GM12878 (cell line): ENCODE measurements at regions not wholly inside any gene's neighbourhood (a gene's known extent, or its start where the extent isn't known, plus 50 kb on each side); places are given as distances from the start of the nearest gene placed in this dataset.

ENCODE experiments used
- ATAC-seq: fragments of 200-7000 bp; cut with Tn5 transposase; 3 replicates; pipeline ENCODE4 v1.9.1; 2020; ENCODE audit warnings: mild to moderate bottlenecking, moderate library complexity
- BruUV-seq: library from RNA; stranded (reverse); fragments of 400-500 nt; replicated peaks from 2 replicates; lab custom pipeline; 2021; lab: Mats Ljungman, UMichigan
- CTCF ChIA-PET: fragments of 300-600 bp; sonication (Branson Sonifier 250); formaldehyde crosslinking; extraction: SDS; loops from one replicate; lab custom pipeline; 2021; ENCODE audit warnings: inconsistent platforms; lab: Yijun Ruan, JAX
- POLR2A ChIA-PET: fragments of 350-600 bp; formaldehyde crosslinking; extraction: SDS; loops from one replicate; lab custom pipeline; 2021; ENCODE audit warnings: inconsistent platforms; lab: Charles Lee
- RAD21 ChIA-PET: fragments of 300-600 bp; sonication (Branson Sonifier 250); formaldehyde crosslinking; loops from one replicate; lab custom pipeline; 2023; ENCODE audit warnings: antibody characterized with exemption; ENCODE audit not compliant: unreplicated experiment; lab: Charles Lee
- SMC1A ChIA-PET: fragments of 300-600 bp; sonication (Branson Sonifier 250); formaldehyde crosslinking; loops from one replicate; lab custom pipeline; 2023; ENCODE audit not compliant: unreplicated experiment, uncharacterized antibody; lab: Charles Lee
- DNase-seq: peaks from one replicate; pipeline ENCODE4 v3.0.0-alpha.2; 2011; ENCODE audit warnings: low read depth, low spot score
- FAIRE-seq: peaks from 3 replicates; lab custom pipeline; 2011; peaks lifted over from hg19 to GRCh38; lab: Jason Lieb, UNC
- H2AFZ ChIP-seq: 2 replicates; pipeline ENCODE4 v1.6.0; 2011; ENCODE audit warnings: low read depth, low read length, control low read depth; ENCODE audit not compliant: control insufficient read depth
- H3K27ac ChIP-seq: 2 replicates; pipeline ENCODE4 v1.5.1; 2011; ENCODE audit warnings: control low read depth; ENCODE audit not compliant: control insufficient read depth, insufficient read depth
- H3K27me3 ChIP-seq, 2 experiments: replicated peaks in 1 of 2; 2 replicates each; pipeline versions ENCODE4 v1.6.0 to v1.6.1; 2011; ENCODE audit warnings: low read length in 1 of 2; ENCODE audit not compliant: control insufficient read depth in 2 of 2, insufficient read depth in 2 of 2
- H3K36me3 ChIP-seq, 2 experiments: 2 replicates each; pipeline ENCODE4 v1.5.1; 2011; ENCODE audit warnings: low read length in 1 of 2; ENCODE audit not compliant: control insufficient read depth in 2 of 2, insufficient read depth in 2 of 2
- H3K4me1 ChIP-seq: 2 replicates; pipeline ENCODE4 v1.6.1; 2011; ENCODE audit warnings: mild to moderate bottlenecking, low read length, moderate library complexity, mixed read lengths; ENCODE audit not compliant: control insufficient read depth, insufficient read depth
- H3K4me2 ChIP-seq: 2 replicates; pipeline ENCODE4 v1.6.0; 2011; ENCODE audit warnings: control low read depth; ENCODE audit not compliant: control insufficient read depth, insufficient read depth
- H3K4me3 ChIP-seq: fragments of 200-600 bp; sonication (generic); 2 replicates; pipeline ENCODE4 v1.5.1; 2016
- H3K79me2 ChIP-seq: 2 replicates; pipeline ENCODE4 v1.6.0; 2011; ENCODE audit warnings: low read length; ENCODE audit not compliant: control insufficient read depth, insufficient read depth
- H3K9ac ChIP-seq: 2 replicates; pipeline ENCODE4 v1.8.0; 2011; ENCODE audit warnings: low read length, control low read depth, mixed read lengths; ENCODE audit not compliant: control insufficient read depth, insufficient read depth
- H3K9me3 ChIP-seq: replicated peaks from 3 replicates; pipeline ENCODE4 v1.5.1; 2011; ENCODE audit warnings: mild to moderate bottlenecking, low read length; ENCODE audit not compliant: control insufficient read depth, insufficient read depth
- H4K20me1 ChIP-seq: 2 replicates; pipeline ENCODE4 v1.6.0; 2011; ENCODE audit not compliant: control insufficient read depth, insufficient read depth
- BMI1 ChIP-seq: fragments of 450-650 bp; IDR thresholded peaks from 2 replicates; pipeline ENCODE4 v1.6.1; 2016; ENCODE audit warnings: mild to moderate bottlenecking, moderate library complexity, borderline replicate concordance
- CBFB ChIP-seq: IDR thresholded peaks from 2 replicates; pipeline ENCODE4 v1.6.1; 2016; ENCODE audit warnings: antibody characterized with exemption, low read depth
- CTCF ChIP-seq, 3 experiments: IDR thresholded peaks in 2 of 3; conservative IDR thresholded peaks in 1 of 3; 2 replicates each; pipeline ENCODE4 v1.5.1; 2011; ENCODE audit warnings: low read depth in 3 of 3, low read length in 3 of 3, mild to moderate bottlenecking in 3 of 3, control low read depth in 2 of 3, moderate library complexity in 2 of 3, inconsistent platforms in 1 of 3, mixed read lengths in 1 of 3; ENCODE audit not compliant: control insufficient read depth in 2 of 3, insufficient read depth in 1 of 3; ENCODE audit errors: extremely low read depth in 1 of 3
- DPF2 ChIP-seq: fragments of 450-650 bp; IDR thresholded peaks from 2 replicates; pipeline ENCODE4 v1.6.1; 2017; ENCODE audit warnings: mild to moderate bottlenecking
- GATAD2B ChIP-seq: fragments of 450-650 bp; conservative IDR thresholded peaks from 2 replicates; pipeline ENCODE4 v1.6.1; 2017; ENCODE audit warnings: low read depth, mild to moderate bottlenecking, moderate library complexity
- JUNB ChIP-seq: IDR thresholded peaks from 2 replicates; pipeline ENCODE4 v1.6.1; 2016; ENCODE audit warnings: antibody characterized with exemption, mild to moderate bottlenecking
- MTA2 ChIP-seq: fragments of 450-650 bp; IDR thresholded peaks from 2 replicates; pipeline ENCODE4 v1.6.1; 2016; ENCODE audit warnings: low read depth, mild to moderate bottlenecking, moderate library complexity
- MTA3 ChIP-seq: IDR thresholded peaks from 2 replicates; pipeline ENCODE4 v1.6.1; 2012; ENCODE audit warnings: low read length, inconsistent platforms, borderline replicate concordance
- NFXL1 ChIP-seq: fragments of 450-650 bp; IDR thresholded peaks from 2 replicates; pipeline ENCODE4 v1.6.1; 2017; ENCODE audit warnings: antibody characterized with exemption, mild to moderate bottlenecking, borderline replicate concordance
- RCOR1 ChIP-seq: conservative IDR thresholded peaks from 2 replicates; pipeline ENCODE4 v1.6.1; 2012; ENCODE audit warnings: low read depth, low read length, improper control_type of control experiment
- SIN3A ChIP-seq: IDR thresholded peaks from 2 replicates; pipeline ENCODE4 v1.6.1; 2012; ENCODE audit warnings: low read depth, low read length, improper control_type of control experiment
- SMAD5 ChIP-seq: IDR thresholded peaks from 2 replicates; pipeline ENCODE4 v1.6.1; 2016; ENCODE audit warnings: antibody characterized with exemption, low read depth
- SP1 ChIP-seq: IDR thresholded peaks from one replicate; pipeline ENCODE4 v1.6.1; 2011; ENCODE audit warnings: low read depth, low read length
- TBL1XR1 ChIP-seq: IDR thresholded peaks from 2 replicates; pipeline ENCODE4 v1.6.1; 2012; ENCODE audit warnings: low read depth, low read length, improper control_type of control experiment
- ZBTB11 ChIP-seq: fragments of 450-650 bp; formaldehyde crosslinking; IDR thresholded peaks from 2 replicates; pipeline ENCODE4 v1.5.0; 2022; ENCODE audit warnings: mild to moderate bottlenecking, missing genetic modification characterization
- ZBTB40 ChIP-seq: fragments of 450-650 bp; IDR thresholded peaks from 2 replicates; pipeline ENCODE4 v1.6.1; 2016; ENCODE audit warnings: mild to moderate bottlenecking, moderate library complexity, borderline replicate concordance
- ZNF274 ChIP-seq: IDR thresholded peaks from one replicate; pipeline ENCODE4 v1.8.0; 2011; ENCODE audit not compliant: insufficient read length, insufficient read depth
- WGBS: methylation state at CpG from one replicate; pipeline ENCODE4 v1.1.6; 2016; ENCODE audit warnings: low lambda C conversion rate; ENCODE audit not compliant: insufficient replicate concordance, insufficient coverage; ENCODE audit errors: missing lambda C conversion rate; 5-methylcytosine and 5-hydroxymethylcytosine counted together
- in situ Hi-C: fragments of 300-500 bp; cut with MboI; formaldehyde crosslinking; loops from 9 replicates; pipeline ENCODE4 v1.14.3; 2018; ENCODE audit warnings: mixed read lengths
- intact Hi-C: fragments of 100-400 bp; cut with micrococcal nuclease; formaldehyde crosslinking; loops from one replicate; pipeline ENCODE4 v1.14.2; 2022; ENCODE audit not compliant: unreplicated experiment

- ChIA-PET CTCF (no interaction called here), POLR2A (no interaction called here), RAD21 (no interaction called here), SMC1A (no interaction called here)
- Histone ChIP-seq H3K9ac (no peak overlapping the region), H2AFZ (no peak overlapping the region), H3K4me3 (no peak overlapping the region), H3K27ac (no peak overlapping the region), H3K79me2 (no peaks in the 10 kb centered on the region), H3K36me3 (no peaks in the 10 kb centered on the region), H4K20me1 (no peaks in the 10 kb centered on the region), H3K4me2 (no peak overlapping the region), H3K9me3 (no peaks in the 10 kb centered on the region; the same call in 1 of the 3 replicates), H3K27me3 (no peaks in the 10 kb centered on the region), H3K4me1 (no peaks in the 10 kb centered on the region)
- in situ Hi-C loops, result no loop called here
- ATAC-seq (peak; percentile 54), FAIRE-seq (no peak), DNase-seq (no peak)
- 0% methylated on average over 1 of the region's 1 CpG for WGBS
- no TSS peak for BruUV-seq
- intact Hi-C loops, result no loop called here
- TF ChIP-seq CTCF (IDR thresholded peaks at IDR 0.05 in 2 of 3, conservative IDR thresholded peaks at IDR 0.05 in 1 of 3; ENCODE audit: control insufficient read depth in 2 of 3, extremely low read depth in 1 of 3, insufficient read depth in 1 of 3, low read depth in 3 of 3, low read length in 3 of 3) (no peak), RCOR1 (no peak), JUNB (no peak), DPF2 (no peak), GATAD2B (no peak), NFXL1 (no peak), MTA3 (no peak), ZNF274 (no peak), CBFB (no peak), SIN3A (no peak), SMAD5 (no peak), MTA2 (no peak), ZBTB40 (no peak), SP1 (no peak), BMI1 (no peak), ZBTB11 (no peak), TBL1XR1 (no peak)
Observed at GRCh38 chr2:6454286-6454990, 411.3 kb downstream of the CMPK2 start.
